GM19240 (cell line): ENCODE measurements at regions not wholly inside any gene's neighbourhood (a gene's known extent, or its start where the extent isn't known, plus 50 kb on each side); places are given as distances from the start of the nearest gene placed in this dataset.

Source experiments
- DNase-seq: peaks from one replicate; pipeline ENCODE4 v3.0.0; 2011; ENCODE audit warnings: low spot score; ENCODE audit not compliant: insufficient read length

GRCh38 chr16:86016201-86016965 is 117.4 kb downstream of the IRF8 start:
- DNase-seq, result peak; percentile 69

GRCh38 chr16:86018071-86018470 is 119.1 kb downstream of the IRF8 start:
- DNase-seq, result no peak

- DNase-seq, result no peak
Observed at GRCh38 chr16:86018487-86018886, 119.5 kb downstream of the IRF8 start.

- DNase-seq, result no peak
Observed at GRCh38 chr16:86018941-86019340, 120.0 kb downstream of the IRF8 start.

GRCh38 chr16:86019446-86020047 is 120.6 kb downstream of the IRF8 start:
- no peak for DNase-seq

- DNase-seq, result no peak
Observed at GRCh38 chr16:86020971-86021370, 122.0 kb downstream of the IRF8 start.

- no peak for DNase-seq
Observed at GRCh38 chr16:86022381-86022960, 123.5 kb downstream of the IRF8 start.

GRCh38 chr16:86024210-86024609 is 125.2 kb downstream of the IRF8 start:
- DNase-seq, result no peak

GRCh38 chr16:86025706-86026105 is 126.7 kb downstream of the IRF8 start:
- no peak for DNase-seq

GRCh38 chr16:86026171-86026910 is 127.4 kb downstream of the IRF8 start:
- DNase-seq, result no peak

- no peak for DNase-seq
Observed at GRCh38 chr16:86026916-86027315, 128.0 kb downstream of the IRF8 start.

GRCh38 chr16:86027373-86028126 is 128.6 kb downstream of the IRF8 start:
- no peak for DNase-seq

GRCh38 chr16:86029131-86029741 is 130.3 kb downstream of the IRF8 start:
- DNase-seq, result no peak

GRCh38 chr16:86030116-86030515 is 131.2 kb downstream of the IRF8 start:
- DNase-seq, result no peak

GRCh38 chr16:86031141-86031678 is 132.2 kb downstream of the IRF8 start:
- no peak for DNase-seq

- DNase-seq, result no peak
Observed at GRCh38 chr16:86033016-86033474, 134.1 kb downstream of the IRF8 start.

GRCh38 chr16:86033971-86034370 is 135.0 kb downstream of the IRF8 start:
- DNase-seq, result no peak

GRCh38 chr16:86034421-86034919 is 135.5 kb downstream of the IRF8 start:
- DNase-seq, result no peak

- DNase-seq, result no peak
Observed at GRCh38 chr16:86035906-86036305, 136.9 kb downstream of the IRF8 start.
